Urothelium cell line (cell line): ENCODE measurements at regions not wholly inside any gene's neighbourhood (a gene's known extent, or its start where the extent isn't known, plus 50 kb on each side); places are given as distances from the start of the nearest gene placed in this dataset.
A peak's percentile ranks its signal among the peaks of the same experiment; 100 is the strongest.
"Not testable (repeated sequence)": the region's sequence is repeated elsewhere in the genome, so short reads cannot be mapped to it uniquely, and the experiment has no call there.

Experiments
- DNase-seq: peaks from one replicate; pipeline ENCODE4 v3.0.0; 2011; ENCODE audit warnings: low spot score, mixed read lengths
- FAIRE-seq: peaks from 2 replicates; lab custom pipeline; 2011; peaks lifted over from hg19 to GRCh38; lab: Jason Lieb, UNC

- no peak for FAIRE-seq
- no peak for DNase-seq
These were observed 294.9 kb upstream of the TRPC5 start for GRCh38 chrX:112377481-112377880.

DNA sequence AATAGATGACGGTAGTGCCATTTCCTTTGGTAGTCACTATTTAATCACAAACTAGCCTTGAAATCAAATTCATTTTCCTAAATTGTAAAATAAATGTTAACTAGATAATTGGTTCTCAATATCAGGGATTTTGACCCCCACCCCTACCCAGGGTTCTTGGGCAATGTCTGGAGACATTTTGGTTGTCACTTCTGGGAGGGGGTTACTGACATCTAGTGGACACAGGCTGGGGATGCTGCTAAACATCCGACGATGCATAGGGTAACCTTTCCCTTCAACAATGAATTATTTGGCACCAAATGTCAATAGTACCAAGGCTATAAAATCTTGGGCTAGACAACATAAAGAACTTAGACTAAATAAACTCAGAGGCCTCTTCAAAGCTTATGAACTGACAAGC, 285.8 kb upstream of the TRPC5 start:
- FAIRE-seq (no peak), DNase-seq (peak; percentile 0)

DNA sequence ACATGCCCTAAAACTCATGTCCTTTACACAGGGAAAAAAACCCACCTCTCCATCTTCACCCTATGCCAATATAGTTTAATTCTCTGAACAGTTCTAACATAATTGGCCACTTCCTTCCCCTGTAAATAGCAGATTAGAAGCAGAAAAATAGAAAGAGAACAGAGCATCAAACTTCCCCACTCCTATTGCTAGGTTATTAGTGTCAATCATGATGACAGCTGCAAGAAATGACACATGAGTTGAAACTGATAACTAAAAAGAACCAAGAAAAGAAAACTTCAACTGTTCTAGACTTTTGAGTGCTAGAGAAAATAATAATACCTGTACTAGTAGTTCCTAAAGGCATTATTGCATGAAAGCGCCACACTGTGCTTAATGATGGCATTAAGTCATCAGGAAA, 284.5 kb upstream of the TRPC5 start:
- DNase-seq (no peak), FAIRE-seq (no peak)

- no peak for DNase-seq
- no peak for FAIRE-seq
These were observed 277.3 kb upstream of the TRPC5 start for GRCh38 chrX:112359906-112360305.

DNA sequence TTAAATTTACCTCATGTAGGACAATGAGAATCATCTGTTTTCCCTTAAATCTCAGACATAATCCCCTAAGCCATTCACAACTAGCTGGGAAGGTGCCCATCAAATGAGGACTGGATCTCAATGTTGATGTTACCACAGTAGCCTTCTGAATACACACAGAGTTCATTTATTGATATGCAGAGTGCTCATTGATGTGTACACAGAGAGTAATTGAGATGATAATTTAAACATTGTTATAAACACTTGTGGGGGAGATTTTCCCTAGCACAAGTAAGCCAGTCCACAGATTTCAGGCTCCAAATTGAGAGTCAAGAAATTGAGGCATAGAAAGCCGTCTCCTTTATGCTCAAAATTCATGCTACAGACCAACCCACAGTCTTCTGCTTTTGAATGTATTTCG, 273.4 kb upstream of the TRPC5 start:
- DNase-seq (no peak), FAIRE-seq (no peak)

GRCh38 chrX:112341598-112341997, 259.0 kb upstream of the TRPC5 start:
- FAIRE-seq: no peak
- DNase-seq: no peak

GRCh38 chrX:112313201-112313600, 230.6 kb upstream of the TRPC5 start:
- DNase-seq (no peak), FAIRE-seq (no peak)

DNA sequence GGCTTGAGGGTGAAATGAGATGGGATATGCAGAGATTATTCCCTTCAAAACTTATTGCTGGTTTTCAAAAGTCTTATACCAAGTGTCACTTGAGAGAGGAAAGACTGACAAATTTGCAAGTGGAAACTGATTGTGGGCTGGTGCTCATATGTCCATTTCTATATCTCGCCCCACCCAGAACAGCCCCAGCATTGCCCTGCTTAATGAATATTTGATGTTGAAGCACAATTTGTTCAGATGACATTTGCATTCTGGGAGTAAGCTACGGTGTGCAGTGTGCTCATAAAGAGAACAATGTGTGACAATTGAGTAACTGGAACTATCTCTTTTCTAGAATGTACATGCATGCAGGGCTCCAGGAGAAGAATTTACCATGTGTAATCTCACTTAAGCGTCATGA, 223.5 kb upstream of the TRPC5 start:
- no peak for FAIRE-seq
- DNase-seq: no peak

GRCh38 chrX:112279940-112280339, 197.4 kb upstream of the TRPC5 start:
- DNase-seq (no peak), FAIRE-seq (no peak)

GRCh38 chrX:112270991-112271390, 188.4 kb upstream of the TRPC5 start:
- FAIRE-seq (no peak), DNase-seq (no peak)

DNA sequence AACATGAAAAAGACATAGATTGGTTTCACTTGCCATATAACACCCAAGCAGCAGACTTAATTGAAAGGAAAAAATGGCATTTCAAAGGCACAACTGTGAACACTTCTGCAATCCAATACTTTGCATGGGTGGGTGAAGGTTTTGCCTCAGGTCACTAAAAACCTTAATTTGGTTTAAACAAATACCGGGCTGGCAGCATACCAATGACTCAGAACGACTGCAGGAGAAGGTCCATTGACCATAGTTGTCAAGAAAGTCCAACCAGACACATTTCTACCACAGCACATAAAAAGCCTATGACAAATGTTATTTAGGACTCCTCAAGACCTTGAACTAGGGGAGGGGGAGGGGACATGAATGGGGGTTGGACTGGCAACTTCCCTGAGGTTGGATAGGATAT, 183.6 kb upstream of the TRPC5 start:
- FAIRE-seq: no peak

GRCh38 chrX:112259375-112259774, 176.8 kb upstream of the TRPC5 start:
- no peak for DNase-seq
- FAIRE-seq: no peak

More for the DNA sequence above, 183.6 kb upstream of the TRPC5 start:
- no peak for DNase-seq

DNA sequence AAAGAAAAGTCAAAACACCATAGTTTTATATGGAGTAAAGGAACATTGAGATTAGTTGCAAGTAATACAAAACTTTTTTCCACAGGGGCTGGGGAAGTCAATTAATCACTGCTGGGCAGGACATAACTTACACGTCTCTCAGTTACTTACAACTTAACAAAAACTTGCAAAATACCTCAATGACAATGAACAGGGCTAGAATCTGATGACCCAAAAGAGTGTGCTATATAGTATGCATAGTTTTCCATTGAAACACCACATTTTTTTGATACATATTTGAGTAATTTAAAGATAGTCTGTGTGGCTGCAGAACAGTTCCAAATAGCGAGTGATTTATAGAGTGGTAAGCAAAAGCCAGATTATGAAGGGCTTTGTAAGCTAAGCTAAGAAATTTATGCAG, 172.3 kb upstream of the TRPC5 start:
- FAIRE-seq (no peak), DNase-seq (no peak)

GRCh38 chrX:112247714-112248113, 165.1 kb upstream of the TRPC5 start:
- no peak for FAIRE-seq
- DNase-seq: no peak

DNA sequence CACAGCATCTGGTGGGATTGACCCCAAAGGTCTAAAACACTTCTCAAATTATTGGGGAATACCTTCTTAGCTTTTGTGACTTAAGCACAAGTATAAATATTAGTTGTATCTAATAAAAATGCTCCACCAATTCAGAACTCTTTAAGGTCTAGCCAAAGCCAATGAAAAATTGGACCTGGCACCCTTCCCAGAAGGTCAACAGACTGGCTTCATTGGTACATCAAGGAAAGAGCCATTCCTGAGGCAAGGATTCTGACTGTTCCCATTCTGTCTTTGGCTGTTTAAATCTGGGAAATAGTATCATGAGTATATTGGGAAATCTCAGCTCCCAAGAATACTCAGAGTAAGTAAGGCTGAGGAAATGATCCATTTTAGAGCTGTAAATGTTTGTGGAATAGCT, 153.0 kb upstream of the TRPC5 start:
- no peak for DNase-seq
- no peak for FAIRE-seq

- FAIRE-seq (no peak), DNase-seq (no peak)
These were observed 150.6 kb upstream of the TRPC5 start for GRCh38 chrX:112233164-112233563.

- DNase-seq, FAIRE-seq: not testable (repeated sequence)
These were observed 144.2 kb upstream of the TRPC5 start for GRCh38 chrX:112226795-112227194.

GRCh38 chrX:112223391-112223790, 140.8 kb upstream of the TRPC5 start:
- FAIRE-seq (no peak), DNase-seq (no peak)

DNA sequence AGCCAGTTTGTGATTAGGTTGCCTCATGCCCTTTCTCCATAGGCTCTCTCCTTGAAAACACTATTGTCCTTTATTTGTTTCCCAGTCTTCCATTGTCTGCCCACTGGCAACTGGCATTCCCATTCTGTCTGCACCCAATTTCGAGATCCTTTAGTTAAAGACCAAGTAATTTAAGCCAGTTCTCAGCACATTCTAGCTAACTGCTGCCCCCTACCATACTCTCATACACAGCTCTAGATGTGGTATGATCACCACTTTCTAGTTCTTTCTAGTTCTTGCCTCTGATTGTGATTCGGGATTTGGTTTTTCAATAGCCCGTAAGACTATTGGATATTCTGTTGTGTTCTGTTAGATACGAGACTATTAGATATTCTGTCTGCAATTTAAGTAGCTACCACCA, 135.8 kb upstream of the TRPC5 start:
- no peak for DNase-seq
- FAIRE-seq: no peak

- FAIRE-seq: no peak
- DNase-seq: peak; percentile 1
These were observed 128.9 kb upstream of the TRPC5 start for GRCh38 chrX:112211459-112211858.

GRCh38 chrX:112197840-112198239, 115.3 kb upstream of the TRPC5 start:
- no peak for DNase-seq
- FAIRE-seq: no peak

DNA sequence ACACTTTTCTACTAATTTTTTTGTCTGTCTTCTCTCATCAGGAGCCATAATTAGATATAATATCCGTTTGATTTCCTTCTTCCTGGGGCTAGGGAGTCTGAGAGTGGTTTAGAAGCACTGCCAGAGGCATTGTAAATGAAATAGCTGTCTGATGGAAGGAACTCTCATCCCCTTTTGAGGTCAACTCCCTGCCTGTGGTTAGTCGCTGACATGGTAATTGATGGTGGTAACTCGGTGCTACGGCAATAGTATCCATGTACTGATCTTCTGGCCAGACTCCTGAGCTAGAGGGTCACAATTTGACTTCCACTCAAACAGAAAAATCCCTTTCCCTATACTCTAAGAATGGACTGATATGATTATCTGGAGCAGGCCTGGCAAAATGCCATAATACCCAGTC, 108.1 kb upstream of the TRPC5 start:
- FAIRE-seq (no peak), DNase-seq (no peak)

- FAIRE-seq, DNase-seq: not testable (repeated sequence)
These were observed 98.8 kb upstream of the TRPC5 start for GRCh38 chrX:112181361-112181760.

DNA sequence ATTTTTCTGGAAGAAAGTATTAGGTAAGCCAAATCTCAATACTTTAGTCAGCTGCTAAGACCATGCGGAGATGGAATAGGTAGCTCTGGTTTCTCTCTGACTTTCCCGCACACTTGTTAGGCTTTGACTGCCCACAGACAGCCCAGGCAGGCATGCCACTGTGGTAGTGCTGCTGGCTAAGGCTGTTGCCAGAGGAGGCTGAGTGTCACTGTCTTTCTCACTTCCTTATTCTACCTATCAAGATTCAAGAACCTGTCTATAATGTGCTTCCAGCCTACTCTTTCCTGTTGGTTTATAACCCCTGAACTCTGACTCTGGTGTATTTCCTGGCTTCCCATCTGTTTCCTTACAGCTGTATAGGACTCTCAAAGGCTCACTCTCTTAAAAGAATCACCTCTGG, 81.8 kb upstream of the TRPC5 start:
- FAIRE-seq: no peak
- no peak for DNase-seq
